Loucy (cell line): ENCODE measurements at regions not wholly inside any gene's neighbourhood (a gene's known extent, or its start where the extent isn't known, plus 50 kb on each side); places are given as distances from the start of the nearest gene placed in this dataset.

Source experiments
- EZH2phosphoT487 ChIP-seq: fragments of 200-600 bp; IDR thresholded peaks from 2 replicates; pipeline ENCODE4 v1.6.1; 2018; ENCODE audit warnings: antibody characterized with exemption, mild to moderate bottlenecking, moderate library complexity, borderline replicate concordance
- TF ChIP-seq, protein P1 (sequence below): fragments of 200-600 bp; sonication (generic); conservative IDR thresholded peaks from 2 replicates; pipeline ENCODE4 v1.5.1; 2014; ENCODE audit warnings: mild to moderate bottlenecking, antibody characterized with exemption, low read length

- TF ChIP-seq, protein P1, sequence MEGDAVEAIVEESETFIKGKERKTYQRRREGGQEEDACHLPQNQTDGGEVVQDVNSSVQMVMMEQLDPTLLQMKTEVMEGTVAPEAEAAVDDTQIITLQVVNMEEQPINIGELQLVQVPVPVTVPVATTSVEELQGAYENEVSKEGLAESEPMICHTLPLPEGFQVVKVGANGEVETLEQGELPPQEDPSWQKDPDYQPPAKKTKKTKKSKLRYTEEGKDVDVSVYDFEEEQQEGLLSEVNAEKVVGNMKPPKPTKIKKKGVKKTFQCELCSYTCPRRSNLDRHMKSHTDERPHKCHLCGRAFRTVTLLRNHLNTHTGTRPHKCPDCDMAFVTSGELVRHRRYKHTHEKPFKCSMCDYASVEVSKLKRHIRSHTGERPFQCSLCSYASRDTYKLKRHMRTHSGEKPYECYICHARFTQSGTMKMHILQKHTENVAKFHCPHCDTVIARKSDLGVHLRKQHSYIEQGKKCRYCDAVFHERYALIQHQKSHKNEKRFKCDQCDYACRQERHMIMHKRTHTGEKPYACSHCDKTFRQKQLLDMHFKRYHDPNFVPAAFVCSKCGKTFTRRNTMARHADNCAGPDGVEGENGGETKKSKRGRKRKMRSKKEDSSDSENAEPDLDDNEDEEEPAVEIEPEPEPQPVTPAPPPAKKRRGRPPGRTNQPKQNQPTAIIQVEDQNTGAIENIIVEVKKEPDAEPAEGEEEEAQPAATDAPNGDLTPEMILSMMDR = no peak
- TF ChIP-seq EZH2phosphoT487 = no peak
Measured at GRCh38 chr13:61010358-61010757, 405.3 kb downstream of the PCDH20 start.
